B cell (primary cell): ENCODE measurements at regions not wholly inside any gene's neighbourhood (a gene's known extent, or its start where the extent isn't known, plus 50 kb on each side); places are given as distances from the start of the nearest gene placed in this dataset.

ENCODE experiments used
- CTCF ChIP-seq: fragments of 200-600 bp; IDR thresholded peaks from one replicate; pipeline ENCODE4 v1.8.0; 2022; ENCODE audit warnings: antibody characterized with exemption, mild to moderate bottlenecking
- EZH2 ChIP-seq: IDR thresholded peaks from 2 replicates; pipeline ENCODE4 v1.6.1; 2012; ENCODE audit warnings: borderline replicate concordance, low read depth, mild to moderate bottlenecking, moderate library complexity, low read length; ENCODE audit not compliant: insufficient read depth, poor library complexity, severe bottlenecking

GRCh38 chr13:65410791-65411190, 1819.3 kb downstream of the PCDH9 start:
- no peak for TF ChIP-seq CTCF
- no peak for TF ChIP-seq EZH2
